ENCODE measurements at regions not wholly inside any gene's neighbourhood (a gene's known extent, or its start where the extent isn't known, plus 50 kb on each side); places are given as distances from the start of the nearest gene placed in this dataset.
"Not testable (repeated sequence)": the region's sequence is repeated elsewhere in the genome, so short reads cannot be mapped to it uniquely, and the experiment has no call there.

DNA sequence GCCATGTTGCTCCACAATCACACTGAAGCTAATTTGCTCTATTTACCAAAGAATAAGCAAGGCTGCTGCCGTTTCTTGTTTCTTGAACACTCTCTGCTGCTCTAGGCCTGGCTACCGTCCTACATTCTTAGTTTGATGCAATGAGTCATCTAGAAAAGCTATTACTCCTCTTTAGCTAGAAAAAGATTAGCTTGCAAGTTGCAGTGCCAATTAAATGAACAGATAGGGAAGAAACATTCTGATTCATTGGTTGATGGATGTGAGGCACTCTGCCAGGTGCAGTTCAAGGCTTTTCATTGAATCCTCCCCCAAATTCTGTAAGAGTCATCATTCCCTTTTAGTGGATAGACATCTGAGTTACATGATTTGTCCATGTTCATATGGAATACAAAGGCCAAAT lies 807.7 kb upstream of the AMELY start:
- ChIA-PET CTCF (no interaction called here), POLR2A (interaction anchor here (1.3 kb wide), 1 partner anchor 18 kb away, joined by 3 read pairs; no protein-coding TSS in a partner anchor)
- TF ChIP-seq, protein P1, sequence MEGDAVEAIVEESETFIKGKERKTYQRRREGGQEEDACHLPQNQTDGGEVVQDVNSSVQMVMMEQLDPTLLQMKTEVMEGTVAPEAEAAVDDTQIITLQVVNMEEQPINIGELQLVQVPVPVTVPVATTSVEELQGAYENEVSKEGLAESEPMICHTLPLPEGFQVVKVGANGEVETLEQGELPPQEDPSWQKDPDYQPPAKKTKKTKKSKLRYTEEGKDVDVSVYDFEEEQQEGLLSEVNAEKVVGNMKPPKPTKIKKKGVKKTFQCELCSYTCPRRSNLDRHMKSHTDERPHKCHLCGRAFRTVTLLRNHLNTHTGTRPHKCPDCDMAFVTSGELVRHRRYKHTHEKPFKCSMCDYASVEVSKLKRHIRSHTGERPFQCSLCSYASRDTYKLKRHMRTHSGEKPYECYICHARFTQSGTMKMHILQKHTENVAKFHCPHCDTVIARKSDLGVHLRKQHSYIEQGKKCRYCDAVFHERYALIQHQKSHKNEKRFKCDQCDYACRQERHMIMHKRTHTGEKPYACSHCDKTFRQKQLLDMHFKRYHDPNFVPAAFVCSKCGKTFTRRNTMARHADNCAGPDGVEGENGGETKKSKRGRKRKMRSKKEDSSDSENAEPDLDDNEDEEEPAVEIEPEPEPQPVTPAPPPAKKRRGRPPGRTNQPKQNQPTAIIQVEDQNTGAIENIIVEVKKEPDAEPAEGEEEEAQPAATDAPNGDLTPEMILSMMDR (IDR thresholded peaks at IDR 0.05; ENCODE audit: low read depth, low read length): no peak
- no peaks in the 10 kb centered on the region for H3K9me3 ChIP-seq (ENCODE audit: control insufficient read depth, insufficient read depth, low read length)
- no peak overlapping the region for H3K4me3 ChIP-seq (ENCODE audit: low read depth, low read length)
- H3K27me3 ChIP-seq (ENCODE audit: control insufficient read depth, insufficient read depth, low read length): no peaks in the 10 kb centered on the region
- peak; percentile 39 for DNase-seq (ENCODE audit: low read depth, low spot score)
- H3K27ac ChIP-seq (ENCODE audit: low read depth, low read length): no peak overlapping the region

DNA sequence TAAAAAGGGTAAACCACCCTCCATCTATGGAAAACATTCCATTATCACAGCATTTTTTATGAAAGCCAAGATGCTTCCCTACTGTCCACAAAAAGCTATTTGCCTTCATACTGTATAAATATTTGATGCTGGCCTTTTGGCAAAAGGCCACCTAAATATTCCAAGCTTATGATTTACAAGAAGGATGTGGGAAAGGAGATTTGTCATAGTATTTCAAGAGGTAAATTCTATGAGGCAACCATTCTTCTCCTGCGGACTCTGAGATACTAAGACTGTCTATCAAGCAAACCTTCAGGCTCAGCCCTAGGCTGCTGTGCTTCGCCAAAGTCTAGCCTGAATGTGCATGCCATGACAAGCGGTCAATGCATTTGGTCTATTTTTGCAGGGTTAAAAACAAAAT lies 807.1 kb upstream of the AMELY start:
- Histone ChIP-seq H3K27ac (ENCODE audit: low read depth, low read length) (no peak overlapping the region), H3K9me3 (ENCODE audit: control insufficient read depth, insufficient read depth, low read length) (no peaks in the 10 kb centered on the region), H3K27me3 (ENCODE audit: control insufficient read depth, insufficient read depth, low read length) (no peaks in the 10 kb centered on the region), H3K4me3 (ENCODE audit: low read depth, low read length) (no peak overlapping the region)
- TF ChIP-seq, protein P1 (IDR thresholded peaks at IDR 0.05; ENCODE audit: low read depth, low read length): no peak
- DNase-seq (ENCODE audit: low read depth, low spot score): no peak
- POLR2A ChIA-PET: interaction anchor here (1.3 kb wide), 1 partner anchor 18 kb away, joined by 3 read pairs; no protein-coding TSS in a partner anchor
- CTCF ChIA-PET: no interaction called here

DNA sequence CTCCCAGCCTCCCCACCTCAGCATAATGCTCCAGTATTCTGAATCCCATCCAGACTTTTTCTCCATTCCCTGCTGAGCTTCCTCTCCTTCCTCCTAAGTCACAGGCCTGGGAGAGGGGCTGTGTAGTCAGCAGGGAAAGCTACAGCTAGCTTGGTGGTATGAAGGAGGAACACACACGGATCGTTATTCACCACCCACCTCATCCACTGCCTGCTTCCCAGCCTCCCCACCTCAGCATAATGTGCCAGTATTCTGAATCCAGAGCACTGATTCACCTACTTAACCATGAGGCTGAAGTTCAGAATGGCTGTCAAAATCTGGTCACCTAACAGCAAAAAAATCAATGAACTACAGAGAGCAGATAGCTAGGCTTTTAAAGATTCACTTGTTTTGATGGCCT lies 806.6 kb upstream of the AMELY start:
- H3K27ac ChIP-seq (ENCODE audit: low read depth, low read length): no peak overlapping the region
- ChIA-PET CTCF (no interaction called here), POLR2A (interaction anchor here (1.3 kb wide), 1 partner anchor 19 kb away, joined by 3 read pairs; no protein-coding TSS in a partner anchor)
- no peaks in the 10 kb centered on the region for H3K9me3 ChIP-seq (ENCODE audit: control insufficient read depth, insufficient read depth, low read length)
- no peak overlapping the region for H3K4me3 ChIP-seq (ENCODE audit: low read depth, low read length)
- no peaks in the 10 kb centered on the region for H3K27me3 ChIP-seq (ENCODE audit: control insufficient read depth, insufficient read depth, low read length)
- TF ChIP-seq, protein P1 (IDR thresholded peaks at IDR 0.05; ENCODE audit: low read depth, low read length): no peak
- no peak for DNase-seq (ENCODE audit: low read depth, low spot score)

DNA sequence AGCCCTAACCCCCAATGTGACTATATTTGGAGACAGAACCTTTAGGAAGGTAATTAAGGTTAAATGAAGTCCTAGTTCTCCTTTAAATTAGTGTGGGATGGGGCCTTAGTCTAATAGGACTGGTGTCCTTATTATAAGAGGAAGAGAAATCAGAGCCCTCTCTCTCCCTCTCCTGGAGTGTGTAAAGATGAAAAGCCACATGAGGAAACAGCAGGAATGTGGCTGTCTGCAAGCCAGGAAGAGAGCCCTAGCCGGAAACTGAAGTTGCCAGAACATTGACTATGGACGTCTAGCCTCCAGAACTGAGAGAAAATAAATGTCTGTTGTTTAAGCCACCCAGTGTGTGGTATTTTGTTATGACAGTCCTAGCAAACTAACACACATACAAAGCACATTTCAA lies 802.9 kb upstream of the AMELY start:
- CTCF ChIA-PET: interaction anchor here (1.0 kb wide), 1 partner anchor 29 kb away, joined by 3 read pairs; no protein-coding TSS in a partner anchor

DNA sequence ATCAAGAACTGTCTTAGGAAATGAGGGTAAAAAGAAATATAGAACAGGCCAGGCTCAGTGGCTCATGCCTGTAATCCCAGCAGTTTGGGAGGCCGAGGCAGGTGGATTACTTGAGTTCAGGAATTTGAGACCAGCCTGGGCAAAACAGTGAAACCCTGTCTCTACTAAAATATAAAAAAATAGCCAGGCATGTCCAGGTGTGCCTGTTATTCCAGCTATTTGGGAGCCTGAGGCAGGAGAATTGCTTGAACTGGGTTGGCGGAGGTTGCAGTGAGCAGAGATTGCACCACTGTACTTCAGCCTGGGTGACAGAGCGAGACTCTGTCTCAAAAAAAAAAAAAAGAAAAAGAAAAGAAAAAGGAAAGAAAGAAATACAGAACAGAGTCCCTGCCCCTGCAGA lies 802.2 kb upstream of the AMELY start:
- H3K27me3 ChIP-seq (ENCODE audit: control insufficient read depth, insufficient read depth, low read length); POLR2A ChIA-PET; H3K27ac ChIP-seq (ENCODE audit: low read depth, low read length); H3K9me3 ChIP-seq (ENCODE audit: control insufficient read depth, insufficient read depth, low read length); DNase-seq (ENCODE audit: low read depth, low spot score); H3K4me3 ChIP-seq (ENCODE audit: low read depth, low read length): not testable (repeated sequence)
- CTCF ChIA-PET: interaction anchor here (0.7 kb wide), 1 partner anchor 744 kb away, joined by 5 read pairs; no protein-coding TSS in a partner anchor

More for the DNA sequence above, 802.9 kb upstream of the AMELY start:
- DNase-seq (ENCODE audit: low read depth, low spot score): no peak
- Histone ChIP-seq H3K9me3 (ENCODE audit: control insufficient read depth, insufficient read depth, low read length) (no peaks in the 10 kb centered on the region; the same call in 1 of the 2 replicates), H3K27me3 (ENCODE audit: control insufficient read depth, insufficient read depth, low read length) (no peaks in the 10 kb centered on the region), H3K4me3 (ENCODE audit: low read depth, low read length) (no peak overlapping the region), H3K27ac (ENCODE audit: low read depth, low read length) (no peak overlapping the region)
- TF ChIP-seq, protein P1 (IDR thresholded peaks at IDR 0.05; ENCODE audit: low read depth, low read length): no peak
- POLR2A ChIA-PET: no interaction called here

Measured in AG04450 (cell line).